Sigmoid colon (tissue), 6 donors: ENCODE measurements at regions not wholly inside any gene's neighbourhood (a gene's known extent, or its start where the extent isn't known, plus 50 kb on each side); places are given as distances from the start of the nearest gene placed in this dataset.

Source experiments
- DNase-seq: peaks from one replicate; pipeline ENCODE4 v3.0.0-alpha.2; 2019
- H3K27ac ChIP-seq, 4 donors: fragments of 200-600 bp; sonication (generic); one replicate each; pipeline ENCODE4 v1.5.1; 2016 to 2019; ENCODE audit warnings: mild to moderate bottlenecking in 1 of 4
- H3K27me3 ChIP-seq, 3 donors: fragments of 200-600 bp; sonication (generic); one replicate each; pipeline ENCODE4 v1.5.1; 2019; ENCODE audit warnings: mild to moderate bottlenecking in 1 of 3
- H3K36me3 ChIP-seq, 4 donors: fragments of 200-600 bp; sonication (generic); one replicate each; pipeline ENCODE4 v1.5.1; 2016 to 2019
- H3K4me1 ChIP-seq, 4 donors: fragments of 200-600 bp; sonication (generic); one replicate each; pipeline ENCODE4 v1.5.1; 2017 to 2019
- H3K4me3 ChIP-seq, 4 donors: fragments of 200-600 bp; sonication (generic); one replicate each; pipeline ENCODE4 v1.5.1; 2017 to 2019; ENCODE audit warnings: mild to moderate bottlenecking in 2 of 4, moderate library complexity in 1 of 4
- H3K9me3 ChIP-seq, 4 donors: fragments of 200-600 bp in 3 of 4; sonication (generic) in 3 of 4; one replicate each; pipeline versions ENCODE4 v1.5.1 to v1.6.1; 2013 to 2019
- CTCF ChIP-seq, 4 experiments: fragments of 450-650 bp in 3 of 4; fragments of 200-600 bp in 1 of 4; IDR thresholded peaks; one replicate each; pipeline ENCODE4 v1.5.1; 2016 to 2019; ENCODE audit warnings: antibody characterized with exemption in 4 of 4, mild to moderate bottlenecking in 3 of 4, moderate library complexity in 2 of 4
- EP300 ChIP-seq, 4 donors: sonication (generic); formaldehyde crosslinking; IDR thresholded peaks; one replicate each; pipeline ENCODE4 v1.6.1; 2017; ENCODE audit warnings: antibody characterized with exemption in 4 of 4
- POLR2A ChIP-seq, 2 donors: fragments of 450-650 bp; IDR thresholded peaks; one replicate each; pipeline ENCODE4 v1.6.1; 2016; ENCODE audit warnings: antibody characterized with exemption in 2 of 2, mild to moderate bottlenecking in 2 of 2, moderate library complexity in 2 of 2
- POLR2AphosphoS5 ChIP-seq, 4 donors: sonication (generic); formaldehyde crosslinking; IDR thresholded peaks; one replicate each; pipeline ENCODE4 v1.6.1; 2017; ENCODE audit warnings: antibody characterized with exemption in 4 of 4
- WGBS, 2 donors: extraction: QIAGEN DNeasy Blood & Tissue Kit; methylation state at CpG; one replicate each; pipeline ENCODE4 v1.1.7; 2013; 5-methylcytosine and 5-hydroxymethylcytosine counted together
- intact Hi-C: fragments of 100-400 bp; cut with DNase I; formaldehyde crosslinking; loops from one replicate; pipeline ENCODE4 v1.15.1; 2023
- donor health status: healthy with polysubstance abuse.
- donor health status: healthy.

- H3K36me3 ChIP-seq: no peaks in the 10 kb centered on the region
- no peaks in the 10 kb centered on the region for H3K4me1 ChIP-seq
- peaks cover 0 to 2% (median 0%) of the 10 kb centered on the region in 4 donors for H3K9me3 ChIP-seq
- H3K27ac ChIP-seq: no peak overlapping the region
- no peak overlapping the region for H3K4me3 ChIP-seq
- WGBS, 2 donors: 82 to 88% methylated on average over 3 of the region's 3 CpGs
- no peak for DNase-seq
- no peaks in the 10 kb centered on the region for H3K27me3 ChIP-seq
- TF ChIP-seq EP300 (IDR thresholded peaks at IDR 0.05) (no peak), CTCF (IDR thresholded peaks at IDR 0.05) (no peak), POLR2AphosphoS5 (IDR thresholded peaks at IDR 0.05) (no peak), POLR2A (IDR thresholded peaks at IDR 0.05) (no peak)
- intact Hi-C loops: no loop called here
Measured at GRCh38 chr13:78743973-78744372, 85.0 kb upstream of the OBI1 start.

GRCh38 chr13:78742659-78743058 is 83.7 kb upstream of the OBI1 start:
- Histone ChIP-seq H3K4me1 (no peaks in the 10 kb centered on the region), H3K9me3 (no peaks in the 10 kb centered on the region), H3K27ac (no peak overlapping the region), H3K4me3 (no peak overlapping the region), H3K36me3 (no peaks in the 10 kb centered on the region), H3K27me3 (no peaks in the 10 kb centered on the region)
- DNase-seq: no peak
- TF ChIP-seq CTCF (IDR thresholded peaks at IDR 0.05) (no peak), POLR2AphosphoS5 (IDR thresholded peaks at IDR 0.05) (no peak), EP300 (IDR thresholded peaks at IDR 0.05) (no peak), POLR2A (IDR thresholded peaks at IDR 0.05) (no peak)
- 61 to 69% methylated on average over 5 of the region's 5 CpGs for WGBS, 2 donors
- intact Hi-C loops: no loop called here

- Histone ChIP-seq H3K4me3 (no peak overlapping the region), H3K4me1 (no peaks in the 10 kb centered on the region), H3K27ac (no peak overlapping the region), H3K36me3 (no peaks in the 10 kb centered on the region), H3K27me3 (no peaks in the 10 kb centered on the region), H3K9me3 (no peaks in the 10 kb centered on the region)
- no peak for TF ChIP-seq POLR2A (IDR thresholded peaks at IDR 0.05)
- no peak for TF ChIP-seq CTCF (IDR thresholded peaks at IDR 0.05)
- TF ChIP-seq POLR2AphosphoS5 (IDR thresholded peaks at IDR 0.05): no peak
- no peak for TF ChIP-seq EP300 (IDR thresholded peaks at IDR 0.05)
- intact Hi-C loops: no loop called here
- no peak for DNase-seq
Measured at GRCh38 chr13:78736142-78736541, 77.2 kb upstream of the OBI1 start.

GRCh38 chr13:78732445-78733017 is 73.6 kb upstream of the OBI1 start:
- intact Hi-C loops: no loop called here
- no peaks in the 10 kb centered on the region for H3K36me3 ChIP-seq
- no peak for TF ChIP-seq POLR2AphosphoS5 (IDR thresholded peaks at IDR 0.05)
- TF ChIP-seq EP300 (IDR thresholded peaks at IDR 0.05): no peak
- TF ChIP-seq CTCF (IDR thresholded peaks at IDR 0.05): no peak
- TF ChIP-seq POLR2A (IDR thresholded peaks at IDR 0.05): no peak
- 81 to 96% methylated on average over 1 of the region's 1 CpG for WGBS, 2 donors
- H3K27me3 ChIP-seq: no peaks in the 10 kb centered on the region
- H3K4me1 ChIP-seq: no peaks in the 10 kb centered on the region
- H3K4me3 ChIP-seq: no peak overlapping the region
- H3K9me3 ChIP-seq: no peaks in the 10 kb centered on the region
- H3K27ac ChIP-seq: no peak overlapping the region
- DNase-seq: no peak

GRCh38 chr13:78722700-78723099 is 63.7 kb upstream of the OBI1 start:
- no peak overlapping the region for H3K4me3 ChIP-seq
- no peaks in the 10 kb centered on the region for H3K27me3 ChIP-seq
- no peak for DNase-seq
- 77 to 81% methylated on average over 3 of the region's 3 CpGs for WGBS, 2 donors
- TF ChIP-seq POLR2AphosphoS5 (IDR thresholded peaks at IDR 0.05) (no peak), EP300 (IDR thresholded peaks at IDR 0.05) (no peak), CTCF (IDR thresholded peaks at IDR 0.05) (no peak), POLR2A (IDR thresholded peaks at IDR 0.05) (no peak)
- no peaks in the 10 kb centered on the region for H3K36me3 ChIP-seq
- no peaks in the 10 kb centered on the region for H3K4me1 ChIP-seq
- H3K27ac ChIP-seq: no peak overlapping the region
- intact Hi-C loops: no loop called here
- no peaks in the 10 kb centered on the region for H3K9me3 ChIP-seq
